ENCODE measurements at regions not wholly inside any gene's neighbourhood (a gene's known extent, or its start where the extent isn't known, plus 50 kb on each side); places are given as distances from the start of the nearest gene placed in this dataset.

DNA sequence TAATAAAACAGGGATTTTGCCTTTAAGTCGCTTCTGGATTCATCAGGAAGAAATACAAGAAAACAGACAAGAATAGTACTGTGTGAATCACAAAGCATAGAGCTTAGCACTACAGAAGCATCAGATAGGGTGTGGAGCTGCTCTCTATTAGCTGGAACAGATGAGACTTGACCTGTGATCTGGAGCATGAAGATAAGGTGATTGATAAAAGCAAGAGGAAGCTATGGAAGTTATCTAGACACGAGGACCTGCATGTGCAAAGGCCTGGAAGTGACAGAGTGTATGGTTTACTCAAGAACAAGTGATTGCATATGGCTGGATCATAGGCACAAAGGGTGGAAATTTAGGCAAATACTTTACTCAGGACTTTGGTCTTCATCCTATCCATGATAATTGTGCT lies 112.9 kb upstream of the MLIP start:
- no peaks in the 10 kb centered on the region for H3K36me3 ChIP-seq (replicated peaks in 1 of 2)
- H3K9me3 ChIP-seq (replicated peaks in 1 of 3): no peaks in the 10 kb centered on the region
- H3K4me1 ChIP-seq (replicated peaks in 1 of 2): no peaks in the 10 kb centered on the region
- no peak overlapping the region for H3K27ac ChIP-seq
- intact Hi-C loops (cut with DNase I): no loop called here
- TF ChIP-seq, protein P1, sequence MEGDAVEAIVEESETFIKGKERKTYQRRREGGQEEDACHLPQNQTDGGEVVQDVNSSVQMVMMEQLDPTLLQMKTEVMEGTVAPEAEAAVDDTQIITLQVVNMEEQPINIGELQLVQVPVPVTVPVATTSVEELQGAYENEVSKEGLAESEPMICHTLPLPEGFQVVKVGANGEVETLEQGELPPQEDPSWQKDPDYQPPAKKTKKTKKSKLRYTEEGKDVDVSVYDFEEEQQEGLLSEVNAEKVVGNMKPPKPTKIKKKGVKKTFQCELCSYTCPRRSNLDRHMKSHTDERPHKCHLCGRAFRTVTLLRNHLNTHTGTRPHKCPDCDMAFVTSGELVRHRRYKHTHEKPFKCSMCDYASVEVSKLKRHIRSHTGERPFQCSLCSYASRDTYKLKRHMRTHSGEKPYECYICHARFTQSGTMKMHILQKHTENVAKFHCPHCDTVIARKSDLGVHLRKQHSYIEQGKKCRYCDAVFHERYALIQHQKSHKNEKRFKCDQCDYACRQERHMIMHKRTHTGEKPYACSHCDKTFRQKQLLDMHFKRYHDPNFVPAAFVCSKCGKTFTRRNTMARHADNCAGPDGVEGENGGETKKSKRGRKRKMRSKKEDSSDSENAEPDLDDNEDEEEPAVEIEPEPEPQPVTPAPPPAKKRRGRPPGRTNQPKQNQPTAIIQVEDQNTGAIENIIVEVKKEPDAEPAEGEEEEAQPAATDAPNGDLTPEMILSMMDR (IDR thresholded peaks at IDR 0.05): no peak
- TF ChIP-seq POLR2A (IDR thresholded peaks at IDR 0.05): no peak
- WGBS, 4 donors: 71 to 80% (median 75%) methylated on average over 2 of the region's 2 CpGs
- H3K27me3 ChIP-seq: no peaks in the 10 kb centered on the region
- DNase-seq: no peak
- no peak overlapping the region for H3K4me3 ChIP-seq

DNA sequence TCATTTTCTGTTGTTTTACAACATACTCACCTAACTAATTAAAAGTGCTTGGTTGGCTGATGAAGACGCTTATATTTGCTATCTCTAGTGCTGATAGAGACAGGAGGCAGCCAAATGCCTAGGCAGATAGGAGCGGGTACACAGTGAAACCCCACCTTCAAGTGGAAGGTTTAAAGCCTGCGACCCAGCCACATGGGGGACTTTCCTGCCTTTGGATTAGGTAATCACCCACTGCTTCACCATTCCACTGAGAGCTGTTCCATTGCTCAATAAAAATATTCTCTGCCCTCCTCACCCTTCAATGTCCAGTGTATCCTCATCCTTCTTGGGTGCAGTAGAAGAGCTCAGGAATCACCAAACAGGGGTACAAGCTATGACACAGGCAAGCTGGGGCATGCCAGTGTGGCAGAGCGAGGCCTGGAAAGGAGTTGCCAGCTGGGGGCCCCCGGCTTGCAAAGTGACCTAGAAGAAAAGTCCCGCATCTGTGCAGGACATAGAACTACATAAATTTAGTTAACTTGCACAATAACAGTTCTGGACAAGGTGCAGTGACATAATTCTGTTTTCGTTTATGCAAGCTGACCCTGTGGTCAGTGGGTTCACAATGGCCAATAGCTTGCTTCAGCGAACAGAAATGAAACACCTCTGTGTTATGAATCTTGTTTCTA lies 112.0 kb upstream of the MLIP start:
- H3K27ac ChIP-seq: no peak overlapping the region
- no peak for DNase-seq
- intact Hi-C loops (cut with DNase I): no loop called here
- H3K4me3 ChIP-seq: no peak overlapping the region
- no peaks in the 10 kb centered on the region for H3K27me3 ChIP-seq
- 92 to 97% (median 95%) methylated on average over 8 of the region's 8 CpGs for WGBS, 4 donors
- no peak for TF ChIP-seq POLR2A (IDR thresholded peaks at IDR 0.05)
- TF ChIP-seq, protein P1 (IDR thresholded peaks at IDR 0.05): no peak
- H3K4me1 ChIP-seq (replicated peaks in 1 of 2): no peaks in the 10 kb centered on the region
- no peaks in the 10 kb centered on the region for H3K9me3 ChIP-seq (replicated peaks in 1 of 3)
- H3K36me3 ChIP-seq (replicated peaks in 1 of 2): no peaks in the 10 kb centered on the region

DNA sequence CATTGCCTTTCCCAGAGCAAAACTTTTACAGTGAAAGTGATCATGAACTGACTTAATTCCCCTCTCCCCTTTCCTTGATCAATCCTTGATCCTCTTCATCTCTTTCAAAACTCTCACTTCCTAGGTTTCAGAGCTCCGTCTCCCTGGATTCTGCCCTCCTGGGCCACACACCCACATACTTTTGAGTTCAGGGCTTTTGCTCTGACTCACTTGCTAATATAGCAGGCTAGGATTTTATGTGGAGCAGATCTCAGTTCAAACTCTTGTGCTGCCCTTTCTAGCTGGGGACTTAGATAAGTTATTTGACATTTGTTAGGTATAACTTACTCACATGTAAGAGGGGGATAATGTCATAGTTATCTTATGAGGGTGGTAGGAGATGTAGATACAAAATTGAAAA lies 109.1 kb upstream of the MLIP start:
- intact Hi-C loops (cut with DNase I): no loop called here
- H3K4me3 ChIP-seq: no peak overlapping the region
- WGBS, 4 donors: 67 to 76% (median 72%) methylated on average over 1 of the region's 1 CpG
- H3K36me3 ChIP-seq (replicated peaks in 1 of 2): no peaks in the 10 kb centered on the region
- no peaks in the 10 kb centered on the region for H3K27me3 ChIP-seq
- H3K27ac ChIP-seq: no peak overlapping the region
- DNase-seq: no peak
- no peaks in the 10 kb centered on the region for H3K4me1 ChIP-seq (replicated peaks in 1 of 2)
- TF ChIP-seq, protein P1 (IDR thresholded peaks at IDR 0.05): no peak
- TF ChIP-seq POLR2A (IDR thresholded peaks at IDR 0.05): no peak
- H3K9me3 ChIP-seq (replicated peaks in 1 of 3): no peaks in the 10 kb centered on the region

DNA sequence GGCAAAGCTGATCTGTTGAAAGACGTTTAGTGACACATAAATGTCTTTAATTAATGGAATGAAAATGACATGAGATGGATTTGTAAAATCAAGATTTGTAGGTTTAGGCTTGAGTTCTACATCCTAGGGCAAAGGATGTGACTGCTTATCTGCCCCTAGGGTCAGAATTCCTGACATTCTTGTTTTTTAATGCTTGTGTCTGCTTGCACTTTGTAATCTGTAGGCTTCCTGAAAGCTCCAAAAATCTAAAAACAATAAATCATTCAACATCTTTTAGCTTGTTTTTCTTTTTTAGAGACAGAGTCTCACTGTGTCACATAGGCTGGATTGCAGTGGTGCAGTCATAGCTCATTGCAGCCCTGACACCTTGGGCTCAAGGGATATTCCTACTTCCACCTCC lies 107.9 kb upstream of the MLIP start:
- Histone ChIP-seq H3K4me3 (no peak overlapping the region), H3K27ac (no peak overlapping the region), H3K27me3 (no peaks in the 10 kb centered on the region), H3K4me1 (replicated peaks in 1 of 2) (no peaks in the 10 kb centered on the region), H3K36me3 (replicated peaks in 1 of 2) (no peaks in the 10 kb centered on the region), H3K9me3 (replicated peaks in 1 of 3) (no peaks in the 10 kb centered on the region)
- no peak for DNase-seq
- intact Hi-C loops (cut with DNase I): no loop called here
- WGBS, 4 donors: 55 to 86% (median 62%) methylated on average over 1 of the region's 1 CpG
- TF ChIP-seq POLR2A (IDR thresholded peaks at IDR 0.05): no peak
- TF ChIP-seq, protein P1 (IDR thresholded peaks at IDR 0.05): no peak
